Right lobe of liver (tissue), 4 donors: ENCODE measurements at regions not wholly inside any gene's neighbourhood (a gene's known extent, or its start where the extent isn't known, plus 50 kb on each side); places are given as distances from the start of the nearest gene placed in this dataset.

Experiments
- POLR2A ChIP-seq: fragments of 450-650 bp; IDR thresholded peaks from one replicate; pipeline ENCODE4 v1.6.1; 2017; ENCODE audit warnings: antibody characterized with exemption, mild to moderate bottlenecking
- TF ChIP-seq, protein P1 (sequence below), 4 donors: fragments of 200-600 bp in 3 of 4; fragments of 450-650 bp in 1 of 4; IDR thresholded peaks; one replicate each; pipeline versions ENCODE4 v1.5.1 to v1.8.0; 2016 to 2022; ENCODE audit warnings: antibody characterized with exemption in 4 of 4, mild to moderate bottlenecking in 2 of 4
- donor health status: DM: no; HTN: no; CAD: no.
- donor health status: DM: no; HTN: no; CAD: no.
- donor health status: DM: no; HTN: yes; CAD: no.

DNA sequence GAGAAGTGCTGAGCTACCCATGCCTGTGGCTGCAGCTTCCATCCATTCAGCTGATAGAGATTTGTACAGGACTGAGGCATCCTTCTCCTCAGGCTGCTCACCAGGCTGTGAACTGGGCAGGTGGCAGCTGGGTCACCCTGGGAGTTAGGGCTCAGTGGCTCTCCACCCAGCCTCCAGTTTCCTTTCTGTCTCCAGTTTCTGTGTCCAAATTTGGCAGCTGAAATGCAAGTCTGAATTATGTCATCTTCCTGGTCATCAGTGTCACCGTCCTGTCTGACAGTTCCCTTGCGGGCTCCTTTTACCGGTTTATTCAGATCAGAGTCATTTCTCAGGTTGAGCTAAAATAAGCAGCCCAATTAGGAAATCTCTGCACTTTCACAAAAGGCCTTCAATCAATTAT lies 93.3 kb downstream of the EDN1 start:
- TF ChIP-seq, protein P1, sequence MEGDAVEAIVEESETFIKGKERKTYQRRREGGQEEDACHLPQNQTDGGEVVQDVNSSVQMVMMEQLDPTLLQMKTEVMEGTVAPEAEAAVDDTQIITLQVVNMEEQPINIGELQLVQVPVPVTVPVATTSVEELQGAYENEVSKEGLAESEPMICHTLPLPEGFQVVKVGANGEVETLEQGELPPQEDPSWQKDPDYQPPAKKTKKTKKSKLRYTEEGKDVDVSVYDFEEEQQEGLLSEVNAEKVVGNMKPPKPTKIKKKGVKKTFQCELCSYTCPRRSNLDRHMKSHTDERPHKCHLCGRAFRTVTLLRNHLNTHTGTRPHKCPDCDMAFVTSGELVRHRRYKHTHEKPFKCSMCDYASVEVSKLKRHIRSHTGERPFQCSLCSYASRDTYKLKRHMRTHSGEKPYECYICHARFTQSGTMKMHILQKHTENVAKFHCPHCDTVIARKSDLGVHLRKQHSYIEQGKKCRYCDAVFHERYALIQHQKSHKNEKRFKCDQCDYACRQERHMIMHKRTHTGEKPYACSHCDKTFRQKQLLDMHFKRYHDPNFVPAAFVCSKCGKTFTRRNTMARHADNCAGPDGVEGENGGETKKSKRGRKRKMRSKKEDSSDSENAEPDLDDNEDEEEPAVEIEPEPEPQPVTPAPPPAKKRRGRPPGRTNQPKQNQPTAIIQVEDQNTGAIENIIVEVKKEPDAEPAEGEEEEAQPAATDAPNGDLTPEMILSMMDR (IDR thresholded peaks at IDR 0.05): no peak
- no peak for TF ChIP-seq POLR2A
